ENCODE measurements at regions not wholly inside any gene's neighbourhood (a gene's known extent, or its start where the extent isn't known, plus 50 kb on each side); places are given as distances from the start of the nearest gene placed in this dataset.

- Histone ChIP-seq H3K4me1 (ENCODE audit: control insufficient read depth, extremely low read depth, insufficient read depth, low read length) (no peaks in the 10 kb centered on the region), H3K9me3 (replicated peaks; ENCODE audit: control insufficient read depth, insufficient read depth, low read length) (no peaks in the 10 kb centered on the region), H3K27ac (ENCODE audit: insufficient read depth, low read depth, low read length) (no peak overlapping the region), H3K27me3 (ENCODE audit: control insufficient read depth in 2 of 2, insufficient read depth in 2 of 2, low read length in 2 of 2) (no peaks in the 10 kb centered on the region), H2AFZ (ENCODE audit: low read depth, low read length) (no peak overlapping the region), H3K9me1 (replicated peaks; ENCODE audit: control insufficient read depth, extremely low read depth, insufficient read depth, low read length) (no peaks in the 10 kb centered on the region), H4K20me1 (replicated peaks; ENCODE audit: control insufficient read depth, extremely low read depth, insufficient read depth, low read length) (no peaks in the 10 kb centered on the region), H3K36me3 (ENCODE audit: control insufficient read depth in 2 of 2, extremely low read depth in 1 of 2, insufficient read depth in 2 of 2, low read length in 2 of 2) (no peaks in the 10 kb centered on the region), H3K4me3 (replicated peaks in 1 of 3; ENCODE audit: insufficient read depth in 1 of 3, low read depth in 1 of 3, low read length in 3 of 3) (no peak overlapping the region), H3K79me2 (ENCODE audit: control insufficient read depth, insufficient read depth, low read length) (no peaks in the 10 kb centered on the region), H3K9ac (replicated peaks; ENCODE audit: extremely low read depth, insufficient read depth, low read length) (no peak overlapping the region), H3K4me2 (ENCODE audit: insufficient read depth, low read length) (no peak overlapping the region)
- dilution Hi-C loops (cut with MboI; ENCODE audit: extremely low pct_ligation_motif_present, low sequenced_read_pairs) (no loop called here), intact Hi-C loops (cut with micrococcal nuclease) (no loop called here)
- ChIA-PET POLR2A (no interaction called here), CTCF (no interaction called here)
- DNase-seq (ENCODE audit: low read depth, low spot score) = no peak
- FAIRE-seq = no peak
- TF ChIP-seq EZH2 (IDR thresholded peaks at IDR 0.05; ENCODE audit: borderline replicate concordance, low read depth, low read length, severe bottlenecking) (no peak), GATA2 (IDR thresholded peaks at IDR 0.05; ENCODE audit: insufficient read depth, insufficient read length, low read depth, low read length) (no peak), MAX (IDR thresholded peaks at IDR 0.05; ENCODE audit: insufficient read depth, insufficient read length) (no peak), MYC (IDR thresholded peaks at IDR 0.05; ENCODE audit: low read depth, low read length) (no peak), JUN (IDR thresholded peaks at IDR 0.05; ENCODE audit: borderline replicate concordance, insufficient read depth, insufficient read length, low read depth) (no peak), POLR2A (IDR thresholded peaks at IDR 0.05; ENCODE audit: low read depth, low read length) (no peak)
- BruUV-seq (replicated peaks) = no TSS peak
Observed at GRCh38 chr2:94767336-94767735, 103.9 kb upstream of the TEKT4 start.

GRCh38 chr2:94769733-94770132, 101.5 kb upstream of the TEKT4 start:
- TF ChIP-seq POLR2AphosphoS5 (IDR thresholded peaks at IDR 0.05; ENCODE audit: insufficient read depth, low read depth, low read length) (no peak), POLR2A (IDR thresholded peaks at IDR 0.05; ENCODE audit: low read depth, low read length) (no peak), JUN (IDR thresholded peaks at IDR 0.05; ENCODE audit: borderline replicate concordance, insufficient read depth, insufficient read length, low read depth) (no peak), FOS (IDR thresholded peaks at IDR 0.05; ENCODE audit: borderline replicate concordance, insufficient read depth, low read length) (no peak), MAX (IDR thresholded peaks at IDR 0.05; ENCODE audit: insufficient read depth, insufficient read length) (no peak), EZH2 (IDR thresholded peaks at IDR 0.05; ENCODE audit: borderline replicate concordance, low read depth, low read length, severe bottlenecking) (no peak), MYC (IDR thresholded peaks at IDR 0.05; ENCODE audit: low read depth, low read length) (no peak)
- H3K4me3 ChIP-seq (replicated peaks in 1 of 3; ENCODE audit: insufficient read depth in 1 of 3, low read depth in 1 of 3, low read length in 3 of 3) = no peak overlapping the region
- no peak overlapping the region for H3K27ac ChIP-seq (ENCODE audit: insufficient read depth, low read depth, low read length)
- no peaks in the 10 kb centered on the region for H3K79me2 ChIP-seq (ENCODE audit: control insufficient read depth, insufficient read depth, low read length)
- no peaks in the 10 kb centered on the region for H3K36me3 ChIP-seq (ENCODE audit: control insufficient read depth in 2 of 2, extremely low read depth in 1 of 2, insufficient read depth in 2 of 2, low read length in 2 of 2)
- H4K20me1 ChIP-seq (replicated peaks; ENCODE audit: control insufficient read depth, extremely low read depth, insufficient read depth, low read length) = no peaks in the 10 kb centered on the region
- intact Hi-C loops (cut with micrococcal nuclease) (no loop called here), dilution Hi-C loops (cut with MboI; ENCODE audit: extremely low pct_ligation_motif_present, low sequenced_read_pairs) (no loop called here)
- no peaks in the 10 kb centered on the region for H3K9me1 ChIP-seq (replicated peaks; ENCODE audit: control insufficient read depth, extremely low read depth, insufficient read depth, low read length)
- ChIA-PET CTCF (no interaction called here), POLR2A (no interaction called here)
- H3K4me1 ChIP-seq (ENCODE audit: control insufficient read depth, extremely low read depth, insufficient read depth, low read length) = no peaks in the 10 kb centered on the region
- FAIRE-seq (no peak), DNase-seq (ENCODE audit: low read depth, low spot score) (no peak)
- H2AFZ ChIP-seq (ENCODE audit: low read depth, low read length) = no peak overlapping the region
- H3K9me3 ChIP-seq (replicated peaks; ENCODE audit: control insufficient read depth, insufficient read depth, low read length) = no peaks in the 10 kb centered on the region
- no TSS peak for BruUV-seq (replicated peaks)
- no peaks in the 10 kb centered on the region for H3K27me3 ChIP-seq (ENCODE audit: control insufficient read depth in 2 of 2, insufficient read depth in 2 of 2, low read length in 2 of 2)
- no peak overlapping the region for H3K9ac ChIP-seq (replicated peaks; ENCODE audit: extremely low read depth, insufficient read depth, low read length)
- no peak overlapping the region for H3K4me2 ChIP-seq (ENCODE audit: insufficient read depth, low read length)

Data from endothelial cell of umbilical vein (primary cell).